ENCODE measurements at regions not wholly inside any gene's neighbourhood (a gene's known extent, or its start where the extent isn't known, plus 50 kb on each side); places are given as distances from the start of the nearest gene placed in this dataset.
"Not testable (repeated sequence)": the region's sequence is repeated elsewhere in the genome, so short reads cannot be mapped to it uniquely, and the experiment has no call there.

DNA sequence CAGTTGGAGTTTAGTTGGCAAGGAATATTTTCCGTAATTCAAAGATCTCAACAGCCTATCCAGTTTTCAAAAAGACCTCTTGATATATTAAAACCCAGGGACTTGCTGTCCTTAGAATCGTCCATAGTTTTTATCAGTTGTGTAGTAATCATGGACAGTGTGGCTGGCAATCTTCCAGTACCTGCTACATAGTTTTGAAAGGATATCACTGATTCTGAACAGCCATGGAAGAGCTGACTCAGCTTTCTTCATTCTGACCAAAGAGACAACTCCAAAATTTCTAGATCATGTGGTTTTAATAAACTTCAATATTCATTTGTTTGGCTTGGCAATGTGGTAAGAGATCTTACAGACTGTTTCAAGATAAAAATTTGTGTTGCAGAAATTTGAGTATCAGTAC is 616.7 kb downstream of the TDRD15 start:
- DNase-seq, result no peak

- no peak for DNase-seq
Observed at GRCh38 chr2:21746499-21746898, 622.7 kb downstream of the TDRD15 start.

- no peak for DNase-seq
Observed at GRCh38 chr2:21748501-21748900, 624.7 kb downstream of the TDRD15 start.

DNA sequence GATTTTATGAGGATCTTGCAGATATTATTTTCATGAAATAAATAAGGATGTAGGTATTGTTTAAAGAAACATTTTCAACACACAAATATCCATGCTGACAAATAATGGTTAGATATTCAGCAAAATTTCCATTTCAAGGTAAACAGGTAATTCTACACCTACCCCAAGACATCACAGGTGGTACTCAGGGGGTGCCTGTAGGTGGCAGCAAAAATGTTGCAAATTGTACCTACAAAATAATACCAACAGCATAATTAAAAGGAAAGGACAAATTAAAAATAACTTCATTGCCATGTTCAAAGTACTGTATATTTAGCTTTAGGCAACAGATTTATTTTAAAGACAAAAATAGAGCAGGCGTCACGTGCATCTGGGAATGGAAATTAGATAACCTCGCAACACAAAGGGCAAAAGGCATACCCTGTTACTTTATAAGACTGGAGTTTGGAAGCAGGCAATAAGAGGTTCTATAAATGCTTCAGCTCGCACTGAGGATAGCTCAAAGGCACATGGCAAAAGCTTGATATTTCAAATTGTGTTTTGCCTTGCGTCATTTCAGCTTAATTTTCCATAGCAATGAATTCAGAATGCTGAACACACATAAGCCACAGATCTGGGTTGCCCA is 630.5 kb downstream of the TDRD15 start:
- peak; percentile 72 for DNase-seq

DNA sequence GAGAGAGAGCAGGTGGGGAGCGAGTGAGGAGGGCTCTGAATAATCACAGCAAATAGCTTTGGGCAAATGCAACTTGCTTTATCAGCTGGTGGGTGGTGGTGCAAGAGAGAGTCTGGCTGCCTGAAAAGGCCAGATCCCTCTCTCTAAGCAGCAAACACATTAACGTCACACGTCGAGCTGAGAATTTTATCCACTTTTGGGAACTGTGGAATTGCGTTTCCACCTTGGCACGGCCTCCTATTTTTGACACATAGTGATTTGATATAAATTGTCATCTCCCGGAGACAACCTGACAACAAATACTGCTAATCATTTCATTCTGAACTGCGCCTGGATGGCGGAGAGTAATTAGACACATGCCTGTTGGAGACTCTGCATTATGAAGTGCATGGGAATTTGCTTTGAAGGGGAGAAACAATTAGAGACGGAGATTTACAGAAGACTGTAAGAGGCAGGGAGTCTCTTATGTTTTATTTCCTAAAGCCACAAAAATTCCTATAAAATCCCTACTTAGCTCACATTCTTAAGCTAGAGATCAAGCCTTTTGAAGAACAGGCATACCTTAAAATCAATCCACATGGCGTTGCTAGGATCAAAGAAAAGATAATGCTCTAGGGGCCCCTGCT is 634.1 kb downstream of the TDRD15 start:
- DNase-seq, result no peak

GRCh38 chr2:21759819-21760218 is 636.1 kb downstream of the TDRD15 start:
- no peak for DNase-seq

DNA sequence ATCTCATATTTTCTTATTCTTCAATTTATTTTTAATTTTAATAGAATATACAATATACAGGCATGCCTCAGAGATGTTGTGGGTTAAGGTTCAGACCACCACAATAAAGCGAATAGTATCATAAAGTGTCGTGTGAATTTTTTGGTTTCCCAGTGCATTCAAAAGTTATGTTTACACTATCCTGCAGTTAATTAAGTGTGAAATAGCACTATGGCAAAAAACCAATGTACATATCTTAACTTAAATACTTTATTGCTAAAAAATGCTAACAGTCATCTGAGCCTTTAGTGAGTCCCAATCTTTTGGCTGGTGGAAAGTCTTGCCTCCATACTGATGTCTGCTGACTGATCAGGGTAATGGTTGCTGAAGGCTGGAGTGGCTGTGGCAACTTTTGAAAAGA is 637.6 kb downstream of the TDRD15 start:
- no peak for DNase-seq

- DNase-seq, result no peak
Observed at GRCh38 chr2:21763501-21763900, 639.7 kb downstream of the TDRD15 start.

- peak; percentile 21 for DNase-seq
Observed at GRCh38 chr2:21770787-21771186, 647.0 kb downstream of the TDRD15 start.

- DNase-seq, result no peak
Observed at GRCh38 chr2:21772624-21773023, 648.9 kb downstream of the TDRD15 start.

GRCh38 chr2:21773168-21773567 is 649.4 kb downstream of the TDRD15 start:
- DNase-seq, result no peak

GRCh38 chr2:21774691-21775368 is 651.1 kb downstream of the TDRD15 start:
- DNase-seq, result peak; percentile 22

DNA sequence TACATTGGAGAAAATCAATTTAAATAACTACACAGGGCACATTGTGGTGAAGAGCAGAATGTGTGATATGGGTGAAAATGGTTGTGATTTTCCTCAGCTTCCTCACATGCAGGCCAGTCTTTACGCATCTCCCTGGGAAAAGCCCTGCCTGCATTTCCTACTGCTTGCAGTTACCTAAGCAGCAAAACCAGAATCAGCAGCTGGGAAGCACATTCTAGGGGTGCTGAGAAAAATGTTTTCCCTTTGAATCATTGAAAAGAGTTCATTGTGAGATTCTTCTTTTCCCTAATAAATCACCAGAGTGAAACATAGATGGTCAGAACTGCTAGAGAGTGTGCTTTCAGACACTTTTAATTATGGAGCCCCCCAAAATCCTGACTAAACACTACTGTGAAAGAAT is 656.0 kb downstream of the TDRD15 start:
- DNase-seq, result no peak

- DNase-seq, result no peak
Observed at GRCh38 chr2:21781962-21782361, 658.2 kb downstream of the TDRD15 start.

DNA sequence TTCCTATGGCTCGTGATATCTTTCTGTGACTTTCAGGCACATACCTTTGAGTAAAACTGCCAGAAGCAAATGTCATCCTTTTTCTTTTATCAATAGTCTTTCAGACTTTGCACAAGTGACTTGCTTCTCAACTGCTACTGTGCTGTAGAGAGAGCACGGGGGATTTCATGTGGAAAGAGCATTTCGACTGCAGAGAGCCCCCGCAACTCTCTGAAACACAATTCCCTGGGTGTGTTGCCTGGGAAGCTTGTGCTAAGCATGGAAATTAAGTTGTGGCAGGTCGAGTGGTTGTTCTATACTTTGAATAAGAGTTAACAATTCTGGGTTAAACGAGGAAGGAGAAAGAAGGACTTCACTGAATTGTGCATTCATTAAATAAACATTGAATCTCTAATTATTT is 659.1 kb downstream of the TDRD15 start:
- DNase-seq, result no peak

- no peak for DNase-seq
Observed at GRCh38 chr2:21787941-21788340, 664.2 kb downstream of the TDRD15 start.

GRCh38 chr2:21790311-21790710 is 666.5 kb downstream of the TDRD15 start:
- DNase-seq, result not testable (repeated sequence)

DNA sequence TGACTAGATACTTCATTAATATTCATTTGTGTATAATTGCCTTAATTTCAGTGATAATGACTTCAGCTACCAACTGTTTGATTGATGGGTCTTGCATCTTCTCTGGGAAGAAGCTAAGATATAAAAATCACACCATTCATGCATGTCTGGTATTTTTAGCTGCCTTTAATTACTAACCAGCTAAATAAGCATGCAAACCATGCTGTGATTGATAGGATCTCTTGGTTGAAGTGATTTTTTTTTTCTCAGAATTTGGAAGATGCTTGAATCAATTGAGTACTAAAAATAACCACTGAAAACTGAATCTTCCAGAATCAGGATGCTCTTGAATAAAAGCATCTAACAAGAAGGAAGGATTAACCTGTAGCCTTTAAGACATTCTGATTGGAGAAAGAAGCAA is 668.8 kb downstream of the TDRD15 start:
- no peak for DNase-seq

- no peak for DNase-seq
Observed at GRCh38 chr2:21793461-21793860, 669.7 kb downstream of the TDRD15 start.

- DNase-seq, result no peak
Observed at GRCh38 chr2:21794611-21795010, 670.8 kb downstream of the TDRD15 start.

DNA sequence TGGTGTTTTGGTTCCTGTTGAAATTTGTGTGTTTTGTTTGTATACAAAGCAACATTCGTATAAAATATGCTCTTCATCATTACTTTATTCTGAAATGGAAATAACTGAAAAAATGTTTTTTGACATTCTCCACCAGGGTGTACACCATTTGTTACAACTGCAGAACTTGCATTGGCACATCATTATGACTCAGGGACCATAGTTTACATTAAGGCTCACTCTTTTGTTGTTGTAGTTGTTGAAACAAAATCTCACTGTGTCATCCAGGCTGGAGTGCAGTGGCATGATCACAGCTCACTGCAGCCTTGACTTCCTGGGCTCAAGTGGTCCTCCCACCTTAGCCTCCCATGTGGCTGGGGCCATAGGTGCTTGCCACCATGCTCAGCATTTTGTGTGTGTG is 676.6 kb downstream of the TDRD15 start:
- no peak for DNase-seq

GRCh38 chr2:21803550-21803949 is 679.8 kb downstream of the TDRD15 start:
- no peak for DNase-seq

DNA sequence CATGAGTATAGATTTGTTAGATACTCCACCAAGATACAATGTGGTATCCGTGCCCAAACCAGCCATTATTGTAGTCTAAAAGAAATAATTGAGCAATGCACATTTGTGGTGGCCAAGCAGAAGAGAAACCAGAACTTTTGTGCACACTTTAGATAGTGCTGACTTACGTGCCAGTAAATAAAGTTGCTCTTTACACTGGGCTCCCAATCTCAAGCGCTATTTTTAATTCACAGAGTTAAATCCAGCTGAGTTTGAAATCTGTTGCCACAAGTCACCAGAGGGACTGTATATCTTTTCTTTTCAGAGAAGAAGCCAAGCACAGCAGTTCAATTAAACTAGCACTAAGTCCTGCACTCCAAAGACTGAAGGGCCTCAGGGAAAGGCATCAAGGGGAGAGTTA is 680.4 kb downstream of the TDRD15 start:
- DNase-seq, result no peak

DNA sequence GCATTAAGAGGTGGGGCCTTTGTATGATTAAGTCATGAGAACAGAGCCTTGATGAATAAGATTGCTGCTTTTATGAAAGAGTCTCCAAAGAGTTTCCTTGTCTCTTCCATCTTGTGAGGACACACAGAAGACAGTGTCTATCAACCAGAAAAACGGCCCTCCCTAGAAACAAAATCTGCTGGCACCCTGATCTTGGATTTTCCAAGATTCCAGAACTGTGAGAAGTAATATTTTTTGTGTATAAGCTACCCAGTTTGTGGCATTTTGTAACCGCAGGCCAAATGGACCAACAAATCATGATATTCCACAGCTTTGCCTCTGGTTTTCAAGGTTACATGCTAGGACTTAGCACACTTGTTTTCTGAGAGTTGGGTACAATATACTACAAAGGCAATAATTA is 687.8 kb downstream of the TDRD15 start:
- no peak for DNase-seq

- DNase-seq, result no peak
Observed at GRCh38 chr2:21812766-21813165, 689.0 kb downstream of the TDRD15 start.

All from NCI-H2171 treated with DMSO at 0.1 percent for 48 hours (cell line).